Mucosa of rectum (tissue), 2 donors: ENCODE measurements at regions not wholly inside any gene's neighbourhood (a gene's known extent, or its start where the extent isn't known, plus 50 kb on each side); places are given as distances from the start of the nearest gene placed in this dataset.

Source experiments
- H3K27ac ChIP-seq, 2 donors: one replicate each; pipeline ENCODE4 v1.7.0; 2013; ENCODE audit warnings: inconsistent platforms in 2 of 2, low read depth in 2 of 2, low read length in 2 of 2
- H3K27me3 ChIP-seq, 2 donors: one replicate each; pipeline ENCODE4 v1.7.0; 2013; ENCODE audit warnings: low read length in 2 of 2; ENCODE audit not compliant: control insufficient read depth in 2 of 2, insufficient read depth in 2 of 2
- H3K36me3 ChIP-seq, 2 donors: one replicate each; pipeline ENCODE4 v1.7.0; 2013; ENCODE audit warnings: low read length in 2 of 2; ENCODE audit not compliant: control insufficient read depth in 2 of 2, insufficient read depth in 2 of 2
- H3K4me1 ChIP-seq, 2 donors: one replicate each; pipeline ENCODE4 v1.7.0; 2013; ENCODE audit warnings: low read length in 2 of 2, mild to moderate bottlenecking in 1 of 2; ENCODE audit not compliant: control insufficient read depth in 2 of 2, insufficient read depth in 2 of 2
- H3K4me3 ChIP-seq, 2 donors: one replicate each; pipeline ENCODE4 v1.7.0; 2013; ENCODE audit warnings: low read length in 2 of 2
- H3K9ac ChIP-seq, 2 donors: one replicate each; pipeline ENCODE4 v1.7.0; 2013; ENCODE audit warnings: low read length in 2 of 2, low read depth in 1 of 2, mild to moderate bottlenecking in 1 of 2
- H3K9me3 ChIP-seq, 2 donors: one replicate each; pipeline ENCODE4 v1.7.0; 2013; ENCODE audit warnings: low read length in 2 of 2; ENCODE audit not compliant: control insufficient read depth in 2 of 2
- donor health status: healthy.
- donor health status: Normal muscosa, but diverticular disease.

GRCh38 chr16:86104537-86105048, 205.6 kb downstream of the IRF8 start:
- H3K9ac ChIP-seq, result no peak overlapping the region
- no peak overlapping the region for H3K4me3 ChIP-seq
- peaks cover 0 to 4% of the 10 kb centered on the region in 2 donors for H3K9me3 ChIP-seq
- no peaks in the 10 kb centered on the region for H3K27me3 ChIP-seq
- H3K27ac ChIP-seq, result no peak overlapping the region
- peaks cover 0 to 6% of the 10 kb centered on the region in 2 donors for H3K4me1 ChIP-seq
- no peaks in the 10 kb centered on the region for H3K36me3 ChIP-seq

- H3K27ac ChIP-seq, result no peak overlapping the region
- no peaks in the 10 kb centered on the region for H3K27me3 ChIP-seq
- peaks cover 0 to 4% of the 10 kb centered on the region in 2 donors for H3K9me3 ChIP-seq
- no peak overlapping the region for H3K9ac ChIP-seq
- H3K4me3 ChIP-seq, result no peak overlapping the region
- no peaks in the 10 kb centered on the region for H3K4me1 ChIP-seq
- H3K36me3 ChIP-seq, result no peaks in the 10 kb centered on the region
Measured at GRCh38 chr16:86107215-86107825, 208.4 kb downstream of the IRF8 start.

- H3K27ac ChIP-seq, result no peak overlapping the region
- H3K27me3 ChIP-seq, result no peaks in the 10 kb centered on the region
- H3K9me3 ChIP-seq, result peaks cover 0 to 4% of the 10 kb centered on the region in 2 donors
- no peak overlapping the region for H3K4me3 ChIP-seq
- no peaks in the 10 kb centered on the region for H3K36me3 ChIP-seq
- no peak overlapping the region for H3K9ac ChIP-seq
- H3K4me1 ChIP-seq, result no peaks in the 10 kb centered on the region
Measured at GRCh38 chr16:86108062-86108461, 209.1 kb downstream of the IRF8 start.

- Histone ChIP-seq H3K9ac (no peak overlapping the region), H3K27ac (no peak overlapping the region), H3K9me3 (peaks cover 0 to 4% of the 10 kb centered on the region in 2 donors), H3K27me3 (no peaks in the 10 kb centered on the region), H3K36me3 (no peaks in the 10 kb centered on the region), H3K4me1 (no peaks in the 10 kb centered on the region), H3K4me3 (no peak overlapping the region)
Measured at GRCh38 chr16:86110134-86110533, 211.2 kb downstream of the IRF8 start.

- H3K9me3 ChIP-seq, result peaks cover 0 to 4% of the 10 kb centered on the region in 2 donors
- H3K4me1 ChIP-seq, result no peaks in the 10 kb centered on the region
- no peak overlapping the region for H3K9ac ChIP-seq
- no peak overlapping the region for H3K27ac ChIP-seq
- H3K36me3 ChIP-seq, result no peaks in the 10 kb centered on the region
- no peaks in the 10 kb centered on the region for H3K27me3 ChIP-seq
- H3K4me3 ChIP-seq, result no peak overlapping the region
Measured at GRCh38 chr16:86110726-86111125, 211.8 kb downstream of the IRF8 start.

GRCh38 chr16:86112178-86112577, 213.2 kb downstream of the IRF8 start:
- Histone ChIP-seq H3K27ac (peak overlapping the region in 1 of 2 donors; percentile 23), H3K4me1 (no peaks in the 10 kb centered on the region), H3K27me3 (no peaks in the 10 kb centered on the region), H3K4me3 (no peak overlapping the region), H3K9me3 (peaks cover 0 to 4% of the 10 kb centered on the region in 2 donors), H3K9ac (no peak overlapping the region), H3K36me3 (no peaks in the 10 kb centered on the region)

- Histone ChIP-seq H3K27ac (no peak overlapping the region), H3K4me3 (no peak overlapping the region), H3K4me1 (peaks cover 0 to 6% of the 10 kb centered on the region in 2 donors), H3K36me3 (no peaks in the 10 kb centered on the region), H3K9ac (no peak overlapping the region), H3K9me3 (no peaks in the 10 kb centered on the region), H3K27me3 (peaks cover 3 to 8% of the 10 kb centered on the region in 2 donors)
Measured at GRCh38 chr16:86117235-86117634, 218.3 kb downstream of the IRF8 start.

GRCh38 chr16:86117756-86118155, 218.8 kb downstream of the IRF8 start:
- Histone ChIP-seq H3K9me3 (no peaks in the 10 kb centered on the region), H3K4me3 (no peak overlapping the region), H3K4me1 (peaks cover 0 to 6% of the 10 kb centered on the region in 2 donors), H3K27me3 (peaks cover 3 to 9% of the 10 kb centered on the region in 2 donors), H3K27ac (no peak overlapping the region), H3K36me3 (no peaks in the 10 kb centered on the region), H3K9ac (no peak overlapping the region)

GRCh38 chr16:86118467-86119307, 219.7 kb downstream of the IRF8 start:
- peaks cover 0 to 6% of the 10 kb centered on the region in 2 donors for H3K4me1 ChIP-seq
- no peaks in the 10 kb centered on the region for H3K36me3 ChIP-seq
- H3K27ac ChIP-seq, result no peak overlapping the region
- no peaks in the 10 kb centered on the region for H3K9me3 ChIP-seq
- H3K9ac ChIP-seq, result no peak overlapping the region
- H3K4me3 ChIP-seq, result no peak overlapping the region
- H3K27me3 ChIP-seq, result peaks cover 3 to 9% of the 10 kb centered on the region in 2 donors
